Lower lobe of right lung (tissue), 2 donors: ENCODE measurements at regions not wholly inside any gene's neighbourhood (a gene's known extent, or its start where the extent isn't known, plus 50 kb on each side); places are given as distances from the start of the nearest gene placed in this dataset.

Experiments
- ATAC-seq, 2 donors: fragments of 200-7000 bp; cut with Tn5 transposase; one replicate each; pipeline ENCODE4 v1.9.1; 2020 to 2022; ENCODE audit warnings: mild to moderate bottlenecking in 2 of 2, moderate library complexity in 2 of 2
- DNase-seq: peaks from one replicate; pipeline ENCODE4 v3.0.0-alpha.2; 2020
- H3K27ac ChIP-seq: fragments of 200-600 bp; one replicate; pipeline ENCODE4 v1.8.0; 2022
- H3K27me3 ChIP-seq: fragments of 200-600 bp; one replicate; pipeline ENCODE4 v1.8.0; 2022; ENCODE audit warnings: low read depth
- H3K36me3 ChIP-seq: fragments of 200-600 bp; one replicate; pipeline ENCODE4 v1.8.0; 2022; ENCODE audit warnings: mild to moderate bottlenecking
- H3K4me1 ChIP-seq: fragments of 200-600 bp; one replicate; pipeline ENCODE4 v1.8.0; 2022
- H3K4me3 ChIP-seq: fragments of 200-600 bp; one replicate; pipeline ENCODE4 v1.8.0; 2022; ENCODE audit warnings: mild to moderate bottlenecking
- H3K9me3 ChIP-seq: fragments of 200-600 bp; one replicate; pipeline ENCODE4 v1.8.0; 2022
- intact Hi-C: fragments of 100-400 bp; cut with DNase I; formaldehyde crosslinking; loops from one replicate; pipeline ENCODE4 v1.11.0; 2022
- TF ChIP-seq, protein P1 (sequence below): fragments of 200-600 bp; IDR thresholded peaks from one replicate; pipeline ENCODE4 v1.8.0; 2022; ENCODE audit warnings: antibody characterized with exemption, mild to moderate bottlenecking
- donor health status: DM: no; HTN: yes; CAD: no; lungs with severe emphysema.

DNA sequence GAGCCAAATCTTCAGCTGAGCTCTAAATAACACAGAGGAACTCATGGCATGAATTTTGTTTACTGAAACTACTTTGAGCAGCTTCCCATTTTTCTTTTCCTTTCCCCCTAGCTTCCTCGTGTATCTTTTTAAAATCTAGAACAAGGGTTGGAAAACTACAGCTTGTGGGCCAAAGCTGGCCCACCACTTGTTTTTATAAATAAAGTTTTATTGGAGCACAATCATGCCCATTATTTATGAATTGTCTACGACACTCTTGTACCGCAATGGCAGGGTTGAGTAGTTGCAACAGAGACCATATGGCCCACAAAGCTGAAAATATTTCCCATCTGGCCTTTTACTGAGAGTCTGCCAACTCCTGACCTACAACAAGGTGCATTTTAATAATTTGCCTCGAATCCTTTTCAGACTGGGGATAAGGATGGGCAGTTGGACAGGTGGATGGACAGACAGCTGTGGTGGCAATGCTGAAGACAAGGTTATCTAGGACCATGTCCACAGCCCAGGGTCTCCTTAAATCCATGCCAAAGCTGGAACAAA, 87.7 kb downstream of the RMI2 start:
- no peak for DNase-seq
- Histone ChIP-seq H3K4me1 (no peaks in the 10 kb centered on the region), H3K36me3 (no peaks in the 10 kb centered on the region), H3K4me3 (no peak overlapping the region), H3K27me3 (no peaks in the 10 kb centered on the region), H3K27ac (no peak overlapping the region), H3K9me3 (no peaks in the 10 kb centered on the region)
- TF ChIP-seq, protein P1, sequence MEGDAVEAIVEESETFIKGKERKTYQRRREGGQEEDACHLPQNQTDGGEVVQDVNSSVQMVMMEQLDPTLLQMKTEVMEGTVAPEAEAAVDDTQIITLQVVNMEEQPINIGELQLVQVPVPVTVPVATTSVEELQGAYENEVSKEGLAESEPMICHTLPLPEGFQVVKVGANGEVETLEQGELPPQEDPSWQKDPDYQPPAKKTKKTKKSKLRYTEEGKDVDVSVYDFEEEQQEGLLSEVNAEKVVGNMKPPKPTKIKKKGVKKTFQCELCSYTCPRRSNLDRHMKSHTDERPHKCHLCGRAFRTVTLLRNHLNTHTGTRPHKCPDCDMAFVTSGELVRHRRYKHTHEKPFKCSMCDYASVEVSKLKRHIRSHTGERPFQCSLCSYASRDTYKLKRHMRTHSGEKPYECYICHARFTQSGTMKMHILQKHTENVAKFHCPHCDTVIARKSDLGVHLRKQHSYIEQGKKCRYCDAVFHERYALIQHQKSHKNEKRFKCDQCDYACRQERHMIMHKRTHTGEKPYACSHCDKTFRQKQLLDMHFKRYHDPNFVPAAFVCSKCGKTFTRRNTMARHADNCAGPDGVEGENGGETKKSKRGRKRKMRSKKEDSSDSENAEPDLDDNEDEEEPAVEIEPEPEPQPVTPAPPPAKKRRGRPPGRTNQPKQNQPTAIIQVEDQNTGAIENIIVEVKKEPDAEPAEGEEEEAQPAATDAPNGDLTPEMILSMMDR = no peak
- intact Hi-C loops = no loop called here
- ATAC-seq = no peak

DNA sequence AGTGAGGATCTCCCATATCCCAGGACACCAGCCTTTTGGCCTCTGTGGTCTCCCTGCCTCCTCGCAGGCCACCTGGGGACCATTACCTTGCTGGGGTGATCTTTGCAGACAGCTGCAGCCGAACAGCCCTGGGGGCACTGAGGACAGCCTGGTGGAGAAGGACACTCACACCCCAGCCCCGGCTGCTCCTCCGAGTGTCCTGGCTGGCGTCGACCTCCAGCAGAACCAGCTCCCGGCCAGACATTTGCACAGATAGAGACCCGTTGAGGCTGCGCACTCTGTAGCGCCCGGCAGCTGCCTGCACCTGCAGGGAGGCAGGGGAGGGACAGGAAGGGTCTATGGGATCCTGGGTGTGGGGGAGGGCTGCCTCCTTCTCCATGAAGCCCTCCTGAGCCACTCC, 90.3 kb downstream of the RMI2 start:
- peaks cover 7% of the 10 kb centered on the region for H3K9me3 ChIP-seq
- H3K27me3 ChIP-seq = no peaks in the 10 kb centered on the region
- ATAC-seq (no peak), DNase-seq (no peak)
- TF ChIP-seq, protein P1 = no peak
- H3K36me3 ChIP-seq = no peaks in the 10 kb centered on the region
- no peak overlapping the region for H3K4me3 ChIP-seq
- intact Hi-C loops = no loop called here
- H3K27ac ChIP-seq = no peak overlapping the region
- H3K4me1 ChIP-seq = no peaks in the 10 kb centered on the region

DNA sequence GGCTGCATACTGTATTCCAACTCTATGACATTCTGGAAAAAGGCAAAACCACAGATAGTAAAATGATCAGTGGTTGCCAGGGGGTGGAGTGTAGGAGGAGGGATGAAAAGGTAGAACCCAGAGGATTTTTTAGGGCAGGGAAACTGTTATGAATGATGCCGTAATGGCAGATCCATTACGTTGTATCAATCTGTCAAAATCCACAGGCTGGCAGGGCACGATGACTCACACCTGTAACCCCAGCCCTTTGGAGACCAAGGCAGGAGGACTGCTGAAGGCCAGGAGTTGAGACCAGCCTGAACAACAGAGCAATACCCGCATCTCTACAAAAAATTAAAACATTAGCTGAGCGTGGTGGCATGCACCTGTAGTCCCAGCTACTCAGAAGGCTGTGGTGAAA, 91.8 kb downstream of the RMI2 start:
- intact Hi-C loops = no loop called here
- no peaks in the 10 kb centered on the region for H3K4me1 ChIP-seq
- ATAC-seq = no peak
- DNase-seq = no peak
- no peaks in the 10 kb centered on the region for H3K27me3 ChIP-seq
- H3K27ac ChIP-seq = no peak overlapping the region
- no peaks in the 10 kb centered on the region for H3K36me3 ChIP-seq
- TF ChIP-seq, protein P1 = no peak
- H3K9me3 ChIP-seq = peaks cover 7% of the 10 kb centered on the region
- H3K4me3 ChIP-seq = no peak overlapping the region

DNA sequence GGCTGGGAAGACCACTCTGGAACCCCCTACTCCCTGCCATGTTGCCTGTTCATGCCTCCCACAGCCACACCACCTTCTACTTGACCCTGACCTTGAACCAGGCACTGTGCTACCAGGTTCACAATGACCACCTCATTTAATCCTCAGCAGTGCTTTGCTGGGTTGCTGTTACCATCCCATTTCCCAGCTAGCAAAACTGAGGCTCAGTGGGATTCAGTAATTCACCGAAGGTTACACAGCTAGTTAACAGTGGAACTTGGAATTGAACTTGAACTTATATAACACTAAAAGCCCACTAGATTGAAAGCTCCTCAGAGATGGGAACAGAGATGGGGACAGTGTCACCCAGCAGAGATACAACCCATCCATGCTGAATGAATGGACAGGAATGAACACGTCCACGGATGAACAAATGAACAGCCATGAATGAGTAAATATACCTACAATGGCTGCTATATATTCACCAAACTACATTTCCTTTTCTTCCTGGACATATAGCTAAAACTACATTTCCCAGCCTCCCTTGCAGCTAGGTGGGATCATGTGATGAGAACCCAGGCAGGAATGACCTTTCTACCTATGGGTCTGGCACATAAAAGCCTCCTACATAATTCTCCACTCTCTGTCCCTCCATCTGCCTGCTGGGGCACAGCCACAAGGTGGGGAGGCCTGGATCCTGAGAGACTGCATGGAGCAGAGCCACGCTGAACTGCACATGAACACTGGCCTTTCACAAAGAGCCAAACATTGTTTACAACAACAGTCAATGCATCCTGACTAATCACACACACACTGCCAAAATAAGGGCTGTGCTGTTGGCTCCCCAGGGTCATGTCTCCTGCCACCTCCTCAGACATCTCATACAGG, 94.8 kb downstream of the RMI2 start:
- Histone ChIP-seq H3K9me3 (peaks cover 7% of the 10 kb centered on the region), H3K36me3 (no peaks in the 10 kb centered on the region), H3K4me1 (no peaks in the 10 kb centered on the region), H3K4me3 (no peak overlapping the region), H3K27ac (no peak overlapping the region), H3K27me3 (no peaks in the 10 kb centered on the region)
- DNase-seq = no peak
- intact Hi-C loops = no loop called here
- TF ChIP-seq, protein P1 = no peak
- ATAC-seq = no peak

DNA sequence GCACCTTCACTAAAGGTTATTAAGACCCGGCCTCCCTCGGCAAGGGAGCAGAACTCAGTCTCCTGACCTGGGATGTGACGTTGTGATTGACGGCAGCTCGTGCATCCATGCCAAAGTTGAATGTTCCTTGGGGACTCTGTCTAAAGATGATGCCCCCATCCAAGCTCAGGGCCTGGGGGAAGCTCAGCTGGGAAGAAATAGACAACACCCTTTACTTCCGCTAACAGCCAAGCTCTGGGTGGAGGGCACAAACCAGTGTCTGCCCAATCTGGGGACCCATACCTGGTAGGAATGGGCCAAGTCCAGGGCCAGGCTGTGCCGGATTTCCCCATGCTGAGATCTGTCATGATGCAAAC, 95.4 kb downstream of the RMI2 start:
- peaks cover 7% of the 10 kb centered on the region for H3K9me3 ChIP-seq
- no peaks in the 10 kb centered on the region for H3K4me1 ChIP-seq
- H3K27me3 ChIP-seq = no peaks in the 10 kb centered on the region
- ATAC-seq = no peak
- DNase-seq = no peak
- H3K36me3 ChIP-seq = no peaks in the 10 kb centered on the region
- TF ChIP-seq, protein P1 = no peak
- no peak overlapping the region for H3K4me3 ChIP-seq
- intact Hi-C loops = no loop called here
- no peak overlapping the region for H3K27ac ChIP-seq
